PC-3 (cell line): ENCODE measurements at regions not wholly inside any gene's neighbourhood (a gene's known extent, or its start where the extent isn't known, plus 50 kb on each side); places are given as distances from the start of the nearest gene placed in this dataset.

Experiments used
- ATAC-seq: fragments of 200-7000 bp; cut with Tn5 transposase; 2 replicates; pipeline ENCODE4 v1.9.1; 2020; ENCODE audit warnings: mild to moderate bottlenecking, moderate library complexity
- BruUV-seq: library from RNA; stranded (reverse); fragments of 400-500 nt; replicated peaks from 2 replicates; lab custom pipeline; 2021; lab: Mats Ljungman, UMichigan
- CTCF ChIA-PET: fragments of 300-600 bp; sonication (Branson Sonifier 250); formaldehyde crosslinking; loops from one replicate; lab custom pipeline; 2022; ENCODE audit warnings: antibody characterized with exemption; lab: Charles Lee
- POLR2A ChIA-PET: fragments of 300-600 bp; sonication (Branson Sonifier 250); formaldehyde crosslinking; loops from one replicate; lab custom pipeline; 2022; ENCODE audit warnings: antibody characterized with exemption; ENCODE audit not compliant: unreplicated experiment; lab: Charles Lee
- DNase-seq: peaks from one replicate; pipeline ENCODE4 v3.0.0-alpha.2; 2015
- H2AFZ ChIP-seq: fragments of 300-600 bp; sonication (generic); 2 replicates; pipeline ENCODE4 v1.6.0; 2016; ENCODE audit warnings: antibody characterized with exemption, low read length
- H3F3A ChIP-seq: fragments of 300-600 bp; sonication (generic); one replicate; pipeline ENCODE4 v1.6.0; 2017; ENCODE audit warnings: antibody characterized with exemption, low read length, control low read depth, mild to moderate bottlenecking; ENCODE audit not compliant: unreplicated experiment
- H3K27ac ChIP-seq: fragments of 300-600 bp; sonication (generic); 2 replicates; pipeline ENCODE4 v1.5.1; 2016; ENCODE audit warnings: mild to moderate bottlenecking, low read length
- H3K27me3 ChIP-seq: fragments of 300-600 bp; sonication (generic); 2 replicates; pipeline ENCODE4 v1.6.1; 2016; ENCODE audit warnings: low read length, mixed read lengths
- H3K36me3 ChIP-seq: fragments of 300-600 bp; sonication (generic); 2 replicates; pipeline ENCODE4 v1.6.1; 2016; ENCODE audit warnings: low read depth, mixed run types, low read length, mixed read lengths
- H3K4me1 ChIP-seq: fragments of 300-600 bp; sonication (generic); 2 replicates; pipeline ENCODE4 v1.5.1; 2016; ENCODE audit warnings: low read length; ENCODE audit not compliant: insufficient read depth
- H3K4me2 ChIP-seq: fragments of 300-600 bp; sonication (generic); 2 replicates; pipeline ENCODE4 v1.6.0; 2016; ENCODE audit warnings: low read length
- H3K4me3 ChIP-seq: fragments of 300-600 bp; sonication (generic); 2 replicates; pipeline ENCODE4 v1.5.1; 2016; ENCODE audit warnings: mild to moderate bottlenecking, low read length, mixed read lengths
- H3K79me2 ChIP-seq: fragments of 300-600 bp; sonication (generic); 2 replicates; pipeline ENCODE4 v1.6.1; 2017; ENCODE audit warnings: low read length, mixed read lengths
- H3K9ac ChIP-seq: fragments of 300-600 bp; sonication (generic); 2 replicates; pipeline ENCODE4 v1.6.0; 2016; ENCODE audit warnings: mild to moderate bottlenecking, low read length
- H3K9me2 ChIP-seq: fragments of 300-600 bp; sonication (generic); replicated peaks from 2 replicates; pipeline ENCODE4 v1.6.1; 2016; ENCODE audit warnings: mixed run types, low read length, mixed read lengths
- H3K9me3 ChIP-seq: fragments of 300-600 bp; sonication (generic); 2 replicates; pipeline ENCODE4 v1.6.1; 2016; ENCODE audit warnings: low read length, mixed read lengths
- H4K20me1 ChIP-seq: fragments of 300-600 bp; sonication (generic); 2 replicates; pipeline ENCODE4 v1.6.1; 2016; ENCODE audit warnings: low read length, mixed read lengths
- CTCF ChIP-seq: fragments of 300-600 bp; sonication (generic); conservative IDR thresholded peaks from 2 replicates; pipeline ENCODE4 v1.5.1; 2017; ENCODE audit warnings: antibody characterized with exemption, low read depth, mild to moderate bottlenecking, low read length
- EZH2 ChIP-seq: fragments of 300-600 bp; sonication (generic); IDR thresholded peaks from one replicate; pipeline ENCODE4 v1.6.1; 2017; ENCODE audit warnings: antibody characterized with exemption, mild to moderate bottlenecking, low read length; ENCODE audit not compliant: unreplicated experiment
- EZH2phosphoT487 ChIP-seq: fragments of 300-600 bp; sonication (generic); IDR thresholded peaks from 2 replicates; pipeline ENCODE4 v1.6.1; 2018; ENCODE audit warnings: mild to moderate bottlenecking, antibody characterized with exemption, low read length, borderline replicate concordance
- intact Hi-C: fragments of 100-400 bp; cut with micrococcal nuclease; formaldehyde crosslinking; loops from 2 replicates; pipeline ENCODE4 v1.9.0; 2023

DNA sequence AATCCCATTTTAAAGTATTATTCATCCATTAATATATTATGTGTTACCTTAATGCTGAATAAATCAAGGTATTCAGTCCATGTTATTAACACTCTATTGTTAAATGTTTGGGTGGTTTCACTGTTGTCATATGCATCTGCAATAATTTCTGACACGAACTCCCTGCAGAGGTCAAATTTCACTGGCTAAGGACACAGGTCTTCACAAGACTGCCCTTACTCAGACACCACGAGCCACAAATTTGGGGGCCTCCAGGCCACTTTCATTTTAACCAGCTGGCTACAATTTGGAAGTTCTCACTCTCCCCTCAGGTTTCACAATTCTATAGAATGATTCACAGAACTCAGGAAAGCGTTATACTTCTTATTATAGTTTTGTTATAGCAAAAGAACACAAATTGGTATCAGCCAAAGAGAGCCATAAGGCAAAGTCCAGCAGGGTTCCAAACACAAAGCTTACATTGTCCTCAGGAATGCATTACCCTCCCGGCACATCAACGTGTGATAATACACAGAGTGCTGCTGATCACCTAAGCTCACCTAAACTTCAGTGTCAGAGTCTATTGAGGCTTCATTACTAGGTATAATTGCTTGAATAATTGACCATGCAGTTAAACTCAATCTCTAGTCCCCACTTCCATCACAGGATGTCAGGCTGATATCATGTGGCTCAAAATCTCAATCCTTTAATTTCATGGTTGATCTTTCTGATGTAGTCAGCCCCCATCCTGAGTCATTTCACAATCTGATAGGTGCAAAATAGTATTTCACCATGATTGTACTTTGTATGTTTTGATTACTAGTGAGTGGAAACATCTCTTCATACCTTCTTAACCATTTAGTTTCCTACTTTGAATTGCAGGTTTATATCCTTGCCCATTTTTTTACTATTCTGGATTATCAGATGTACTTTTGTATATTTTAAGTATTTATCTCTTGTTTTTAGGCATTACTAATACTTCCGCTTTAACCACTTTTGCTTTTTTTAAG is 441.4 kb upstream of the AGTR1 start:
- H3K9ac ChIP-seq = no peak overlapping the region
- BruUV-seq = no TSS peak
- H3K27ac ChIP-seq = no peak overlapping the region
- H3K36me3 ChIP-seq = no peaks in the 10 kb centered on the region
- no peaks in the 10 kb centered on the region for H3K9me2 ChIP-seq
- H3K4me1 ChIP-seq = no peaks in the 10 kb centered on the region
- ATAC-seq = no peak
- H3K27me3 ChIP-seq = no peaks in the 10 kb centered on the region
- intact Hi-C loops = no loop called here
- DNase-seq = no peak
- TF ChIP-seq EZH2phosphoT487 (no peak), CTCF (no peak), EZH2 (no peak)
- no peaks in the 10 kb centered on the region for H3F3A ChIP-seq
- H4K20me1 ChIP-seq = no peaks in the 10 kb centered on the region
- H3K9me3 ChIP-seq = no peaks in the 10 kb centered on the region
- POLR2A ChIA-PET = no interaction called here
- H2AFZ ChIP-seq = no peak overlapping the region
- no peaks in the 10 kb centered on the region for H3K79me2 ChIP-seq
- H3K4me2 ChIP-seq = no peak overlapping the region
- no peak overlapping the region for H3K4me3 ChIP-seq
- CTCF ChIA-PET = no interaction called here

DNA sequence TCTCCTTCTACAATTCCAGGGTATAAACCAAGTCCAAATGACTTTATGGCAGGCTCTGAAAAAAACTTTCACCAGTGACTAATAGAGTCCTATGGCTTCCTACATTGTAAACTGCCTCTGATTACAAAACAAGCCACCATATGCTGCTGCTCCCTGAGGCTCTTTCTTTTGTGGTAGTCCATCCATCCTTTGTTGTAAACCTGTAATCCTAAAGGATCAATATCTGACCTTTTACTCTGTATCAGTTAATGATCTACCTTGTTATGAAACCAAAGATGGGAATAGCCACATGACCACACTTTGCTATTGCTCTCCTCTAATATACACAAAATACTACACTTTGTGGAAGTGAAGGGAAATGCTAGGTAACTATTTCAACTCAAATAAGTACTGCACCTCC is 434.7 kb upstream of the AGTR1 start:
- H4K20me1 ChIP-seq = no peaks in the 10 kb centered on the region
- no peak for ATAC-seq
- TF ChIP-seq CTCF = no peak
- no peak for TF ChIP-seq EZH2phosphoT487
- no peak for TF ChIP-seq EZH2
- no peaks in the 10 kb centered on the region for H3K27me3 ChIP-seq
- H3K9ac ChIP-seq = no peak overlapping the region
- BruUV-seq = no TSS peak
- H3K27ac ChIP-seq = no peak overlapping the region
- ChIA-PET POLR2A (no interaction called here), CTCF (no interaction called here)
- intact Hi-C loops = no loop called here
- no peaks in the 10 kb centered on the region for H3K36me3 ChIP-seq
- no peaks in the 10 kb centered on the region for H3F3A ChIP-seq
- H3K79me2 ChIP-seq = no peaks in the 10 kb centered on the region
- no peak overlapping the region for H3K4me2 ChIP-seq
- H3K9me3 ChIP-seq = no peaks in the 10 kb centered on the region
- H3K4me3 ChIP-seq = no peak overlapping the region
- H3K9me2 ChIP-seq = no peaks in the 10 kb centered on the region
- no peaks in the 10 kb centered on the region for H3K4me1 ChIP-seq
- H2AFZ ChIP-seq = no peak overlapping the region
- no peak for DNase-seq

GRCh38 chr3:148265841-148266240 is 431.9 kb upstream of the AGTR1 start:
- Histone ChIP-seq H3K36me3 (no peaks in the 10 kb centered on the region), H3K9me2 (no peaks in the 10 kb centered on the region), H3K4me3 (no peak overlapping the region), H3F3A (no peaks in the 10 kb centered on the region), H3K27ac (no peak overlapping the region), H3K4me2 (no peak overlapping the region), H3K79me2 (no peaks in the 10 kb centered on the region), H2AFZ (no peak overlapping the region), H3K9ac (no peak overlapping the region), H4K20me1 (no peaks in the 10 kb centered on the region), H3K9me3 (no peaks in the 10 kb centered on the region), H3K27me3 (no peaks in the 10 kb centered on the region), H3K4me1 (no peaks in the 10 kb centered on the region)
- no peak for ATAC-seq
- ChIA-PET POLR2A (no interaction called here), CTCF (no interaction called here)
- no TSS peak for BruUV-seq
- no peak for DNase-seq
- intact Hi-C loops = no loop called here
- TF ChIP-seq CTCF = no peak
- TF ChIP-seq EZH2phosphoT487 = no peak
- no peak for TF ChIP-seq EZH2
